ENCODE measurements at regions not wholly inside any gene's neighbourhood (a gene's known extent, or its start where the extent isn't known, plus 50 kb on each side); places are given as distances from the start of the nearest gene placed in this dataset.
"Not testable (repeated sequence)": the region's sequence is repeated elsewhere in the genome, so short reads cannot be mapped to it uniquely, and the experiment has no call there.

DNA sequence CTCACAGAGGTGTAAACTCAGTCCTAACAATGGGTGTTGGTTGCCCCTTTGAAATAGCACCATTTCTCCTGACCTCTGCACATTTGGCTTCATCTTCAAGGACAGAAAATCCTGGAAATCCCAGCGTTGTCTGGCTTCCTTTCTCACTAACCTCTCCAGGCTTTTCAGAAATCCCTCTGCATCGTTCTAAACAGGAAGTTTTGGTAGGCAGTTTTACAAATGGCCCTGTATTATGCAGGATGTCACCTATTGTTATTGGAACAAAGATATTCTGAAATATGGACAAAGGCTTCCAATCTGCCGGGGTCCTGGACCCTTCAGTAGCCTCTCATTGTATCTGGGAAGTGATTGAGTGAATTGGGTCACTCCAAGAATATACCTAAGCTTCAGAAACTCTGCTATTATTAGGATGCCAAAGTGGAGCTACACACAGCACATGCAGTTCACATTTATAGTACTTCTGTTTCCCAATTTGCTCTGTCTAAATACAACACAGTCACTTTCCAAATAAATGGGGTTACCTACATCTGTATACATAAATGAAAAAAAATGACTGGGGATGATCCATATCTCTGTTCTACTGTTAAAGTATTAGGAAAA is 134.8 kb upstream of the KLF6 start:
- ChIA-PET POLR2A (no interaction called here), CTCF (interaction anchor here (1.5 to 2.2 kb wide), 2 partner anchors 8 to 12 kb away, joined by 4 to 9 read pairs; no protein-coding TSS in a partner anchor)
- TF ChIP-seq, protein P1, sequence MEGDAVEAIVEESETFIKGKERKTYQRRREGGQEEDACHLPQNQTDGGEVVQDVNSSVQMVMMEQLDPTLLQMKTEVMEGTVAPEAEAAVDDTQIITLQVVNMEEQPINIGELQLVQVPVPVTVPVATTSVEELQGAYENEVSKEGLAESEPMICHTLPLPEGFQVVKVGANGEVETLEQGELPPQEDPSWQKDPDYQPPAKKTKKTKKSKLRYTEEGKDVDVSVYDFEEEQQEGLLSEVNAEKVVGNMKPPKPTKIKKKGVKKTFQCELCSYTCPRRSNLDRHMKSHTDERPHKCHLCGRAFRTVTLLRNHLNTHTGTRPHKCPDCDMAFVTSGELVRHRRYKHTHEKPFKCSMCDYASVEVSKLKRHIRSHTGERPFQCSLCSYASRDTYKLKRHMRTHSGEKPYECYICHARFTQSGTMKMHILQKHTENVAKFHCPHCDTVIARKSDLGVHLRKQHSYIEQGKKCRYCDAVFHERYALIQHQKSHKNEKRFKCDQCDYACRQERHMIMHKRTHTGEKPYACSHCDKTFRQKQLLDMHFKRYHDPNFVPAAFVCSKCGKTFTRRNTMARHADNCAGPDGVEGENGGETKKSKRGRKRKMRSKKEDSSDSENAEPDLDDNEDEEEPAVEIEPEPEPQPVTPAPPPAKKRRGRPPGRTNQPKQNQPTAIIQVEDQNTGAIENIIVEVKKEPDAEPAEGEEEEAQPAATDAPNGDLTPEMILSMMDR (IDR thresholded peaks at IDR 0.05; ENCODE audit: control extremely low read depth, extremely low read depth, low read depth, missing control alignments): no peak
- DNase-seq (ENCODE audit: extremely low spot score): no peak

DNA sequence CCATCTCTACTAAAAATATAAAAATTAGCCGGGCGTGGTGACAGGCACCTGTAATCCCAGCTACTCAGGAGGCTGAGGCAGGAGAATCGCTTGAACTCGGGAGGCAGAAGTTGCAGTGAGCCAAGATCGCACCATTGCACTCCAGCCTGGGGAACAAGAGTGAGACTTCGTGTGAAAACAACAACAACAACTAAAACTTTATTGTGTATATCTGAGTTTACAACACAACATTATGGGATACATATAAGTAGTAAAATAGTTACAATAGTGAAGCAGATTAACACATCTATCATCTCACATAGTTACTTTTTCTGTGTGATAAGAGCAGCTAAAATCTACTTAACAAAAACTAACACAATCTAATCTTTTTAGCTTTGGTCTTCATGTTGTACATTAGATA is 132.4 kb upstream of the KLF6 start:
- CTCF ChIA-PET; DNase-seq (ENCODE audit: extremely low spot score); POLR2A ChIA-PET: not testable (repeated sequence)

- DNase-seq (ENCODE audit: extremely low spot score): no peak
- ChIA-PET POLR2A (interaction anchor here (1.0 kb wide), 1 partner anchor 129 kb away, joined by 4 read pairs; the partner anchor contains the start of gene KLF6), CTCF (interaction anchor here (0.7 kb wide), 1 partner anchor 26 kb away, joined by 3 read pairs; no protein-coding TSS in a partner anchor)
- TF ChIP-seq, protein P1 (IDR thresholded peaks at IDR 0.05; ENCODE audit: control extremely low read depth, extremely low read depth, low read depth, missing control alignments): no peak
These were observed 129.7 kb upstream of the KLF6 start for GRCh38 chr10:3914733-3915132.

DNA sequence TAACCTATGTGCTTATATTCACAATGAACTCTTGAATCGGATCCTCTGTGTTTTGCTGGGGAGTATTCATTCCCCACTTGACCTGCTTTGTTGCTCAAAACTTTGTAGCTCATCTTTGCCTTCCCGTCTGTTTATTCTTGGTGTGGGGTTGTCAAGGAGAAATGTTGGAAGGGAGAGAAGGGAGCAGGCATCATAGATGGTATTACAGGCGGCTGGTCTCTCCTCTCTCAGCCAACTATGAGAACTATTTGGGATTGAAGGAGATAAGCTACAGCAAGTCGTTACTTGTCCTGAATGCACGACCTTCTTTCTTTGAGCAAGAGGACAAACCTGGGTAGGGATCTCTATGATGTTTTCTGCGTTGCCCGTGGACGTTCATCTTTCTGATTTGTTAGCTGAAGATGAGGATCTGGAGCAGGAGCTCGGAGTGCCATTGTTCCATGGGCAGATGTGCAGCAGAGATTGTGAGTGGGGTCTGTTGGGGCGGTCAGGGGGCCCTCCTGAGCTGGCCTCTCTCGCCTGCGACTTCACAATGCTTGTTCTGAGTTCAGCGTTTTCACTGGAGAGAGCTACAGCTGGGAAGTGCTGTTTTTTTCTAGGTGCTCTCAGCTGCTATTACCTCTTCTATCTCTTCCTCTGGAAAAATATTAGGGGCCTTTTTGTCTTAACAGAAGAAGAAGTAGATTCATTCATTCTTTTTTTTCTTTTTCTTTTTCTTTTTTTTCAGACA is 126.9 kb upstream of the KLF6 start:
- ChIA-PET POLR2A (interaction anchor here (0.6 kb wide), 1 partner anchor 93 kb away, joined by 9 read pairs; no protein-coding TSS in a partner anchor), CTCF (interaction anchor here (0.8 kb wide), 2 partner anchors 8 to 16 kb away, joined by 3 read pairs; no protein-coding TSS in a partner anchor)
- no peak for DNase-seq (ENCODE audit: extremely low spot score)
- TF ChIP-seq, protein P1 (IDR thresholded peaks at IDR 0.05; ENCODE audit: control extremely low read depth, extremely low read depth, low read depth, missing control alignments): no peak

GRCh38 chr10:3911241-3911640 is 126.2 kb upstream of the KLF6 start:
- POLR2A ChIA-PET: interaction anchor here (0.6 kb wide), 1 partner anchor 92 kb away, joined by 9 read pairs; no protein-coding TSS in a partner anchor
- CTCF ChIA-PET: interaction anchor here (0.8 kb wide), 1 partner anchor 17 kb away, joined by 3 read pairs; no protein-coding TSS in a partner anchor
- TF ChIP-seq, protein P1 (IDR thresholded peaks at IDR 0.05; ENCODE audit: control extremely low read depth, extremely low read depth, low read depth, missing control alignments): no peak
- no peak for DNase-seq (ENCODE audit: extremely low spot score)

DNA sequence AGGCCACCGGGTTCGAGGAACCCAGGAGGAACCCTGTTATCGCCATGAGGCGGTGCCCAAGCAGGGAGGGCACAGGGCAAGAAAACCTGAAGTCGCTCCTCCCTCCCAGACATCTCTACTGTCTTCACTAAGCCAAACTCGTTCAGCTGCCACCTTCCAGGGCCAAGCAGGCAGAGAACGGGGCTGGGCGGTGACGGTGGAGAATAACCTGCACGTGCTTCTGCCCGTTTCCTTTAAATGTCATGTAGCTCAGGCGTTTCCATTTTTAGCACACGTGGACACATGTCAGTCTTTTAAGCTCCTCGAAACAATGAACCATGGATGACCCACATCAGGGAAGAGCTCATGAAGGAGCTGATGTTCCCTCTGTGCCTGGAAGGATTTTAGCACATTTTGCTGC is 124.3 kb upstream of the KLF6 start:
- DNase-seq (ENCODE audit: extremely low spot score): no peak
- TF ChIP-seq, protein P1 (IDR thresholded peaks at IDR 0.05; ENCODE audit: control extremely low read depth, extremely low read depth, low read depth, missing control alignments): no peak
- ChIA-PET POLR2A (no interaction called here), CTCF (no interaction called here)

DNA sequence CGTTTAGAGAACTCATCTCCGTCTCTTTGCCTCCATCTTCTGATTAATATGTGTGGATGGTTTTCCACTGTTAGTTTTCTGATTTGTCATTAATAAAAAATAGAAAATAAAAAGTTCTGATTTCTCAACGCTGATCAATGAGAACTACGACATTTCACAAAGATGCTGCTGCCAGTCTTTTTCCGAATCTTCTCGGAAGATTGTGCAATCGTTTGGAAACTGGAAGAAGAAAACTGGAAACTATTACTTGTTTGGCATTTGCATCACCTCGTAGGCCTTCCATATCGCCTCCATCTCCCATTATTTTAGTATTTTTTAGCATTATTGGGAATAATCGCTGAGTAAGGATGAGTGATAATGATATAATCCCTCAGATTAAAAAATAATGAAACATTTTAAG is 123.2 kb upstream of the KLF6 start:
- CTCF ChIA-PET: no interaction called here
- DNase-seq (ENCODE audit: extremely low spot score): no peak
- TF ChIP-seq, protein P1 (IDR thresholded peaks at IDR 0.05; ENCODE audit: control extremely low read depth, extremely low read depth, low read depth, missing control alignments): no peak
- POLR2A ChIA-PET: no interaction called here

Data from GM10248 (cell line).